ENCODE measurements at regions not wholly inside any gene's neighbourhood (a gene's known extent, or its start where the extent isn't known, plus 50 kb on each side); places are given as distances from the start of the nearest gene placed in this dataset.
"Not testable (repeated sequence)": the region's sequence is repeated elsewhere in the genome, so short reads cannot be mapped to it uniquely, and the experiment has no call there.

- DNase-seq, result no peak
These were observed 269.4 kb downstream of the CRLF2 start for GRCh38 chrX:943035-943434.

- DNase-seq, result no peak
These were observed 271.8 kb downstream of the CRLF2 start for GRCh38 chrX:940691-941090.

GRCh38 chrX:936979-937769 is 275.3 kb downstream of the CRLF2 start:
- no peak for DNase-seq

GRCh38 chrX:933611-934010 is 278.8 kb downstream of the CRLF2 start:
- DNase-seq, result no peak

GRCh38 chrX:928606-929005 is 283.8 kb downstream of the CRLF2 start:
- DNase-seq, result no peak

GRCh38 chrX:926991-927390 is 285.5 kb downstream of the CRLF2 start:
- DNase-seq, result no peak

GRCh38 chrX:926070-926469 is 286.4 kb downstream of the CRLF2 start:
- DNase-seq, result no peak

GRCh38 chrX:925652-926061 is 286.8 kb downstream of the CRLF2 start:
- no peak for DNase-seq

GRCh38 chrX:925094-925493 is 287.4 kb downstream of the CRLF2 start:
- DNase-seq, result no peak

- no peak for DNase-seq
These were observed 288.4 kb downstream of the CRLF2 start for GRCh38 chrX:924017-924416.

GRCh38 chrX:920234-920799 is 289.7 kb downstream of the SHOX start:
- no peak for DNase-seq

- DNase-seq, result no peak
These were observed 285.6 kb downstream of the SHOX start for GRCh38 chrX:916230-916599.

- DNase-seq, result no peak
These were observed 285.0 kb downstream of the SHOX start for GRCh38 chrX:915427-916229.

- no peak for DNase-seq
These were observed 283.6 kb downstream of the SHOX start for GRCh38 chrX:914206-914605.

- no peak for DNase-seq
These were observed 282.1 kb downstream of the SHOX start for GRCh38 chrX:912677-913076.

GRCh38 chrX:909068-909467 is 278.5 kb downstream of the SHOX start:
- DNase-seq, result not testable (repeated sequence)

- no peak for DNase-seq
These were observed 276.0 kb downstream of the SHOX start for GRCh38 chrX:906586-906985.

- DNase-seq, result no peak
These were observed 275.4 kb downstream of the SHOX start for GRCh38 chrX:905848-906566.

GRCh38 chrX:903116-903515 is 272.5 kb downstream of the SHOX start:
- no peak for DNase-seq

GRCh38 chrX:896256-896655 is 265.7 kb downstream of the SHOX start:
- no peak for DNase-seq

- DNase-seq, result no peak
These were observed 259.5 kb downstream of the SHOX start for GRCh38 chrX:889966-890651.

GRCh38 chrX:887724-888123 is 257.1 kb downstream of the SHOX start:
- DNase-seq, result not testable (repeated sequence)

GRCh38 chrX:883588-883987 is 253.0 kb downstream of the SHOX start:
- DNase-seq, result no peak

All from MV-4-11 (cell line).